Endothelial cell of umbilical vein (primary cell): ENCODE measurements at regions not wholly inside any gene's neighbourhood (a gene's known extent, or its start where the extent isn't known, plus 50 kb on each side); places are given as distances from the start of the nearest gene placed in this dataset.
"Not testable (repeated sequence)": the region's sequence is repeated elsewhere in the genome, so short reads cannot be mapped to it uniquely, and the experiment has no call there.

Source experiments
- BruUV-seq: library from RNA; stranded (reverse); fragments of 400-500 nt; replicated peaks from 2 replicates; lab custom pipeline; 2021; lab: Mats Ljungman, UMichigan
- CTCF ChIA-PET: fragments of 300-600, 350-600 bp; sonication (Branson Sonifier 250); formaldehyde crosslinking; loops from one replicate; lab custom pipeline; 2021; ENCODE audit warnings: antibody characterized with exemption, inconsistent platforms; lab: Charles Lee
- POLR2A ChIA-PET: fragments of 300-600, 350-600 bp; sonication (Branson Sonifier 250); formaldehyde crosslinking; loops from one replicate; lab custom pipeline; 2021; ENCODE audit warnings: antibody characterized with exemption, inconsistent platforms; lab: Charles Lee
- DNase-seq: peaks from one replicate; pipeline ENCODE4 v3.0.0-alpha.2; 2011; ENCODE audit warnings: low read depth, low spot score
- FAIRE-seq: peaks from 2 replicates; lab custom pipeline; 2011; peaks lifted over from hg19 to GRCh38; lab: Jason Lieb, UNC
- H2AFZ ChIP-seq: 2 replicates; pipeline ENCODE4 v1.6.0; 2012; ENCODE audit warnings: low read depth, low read length, control low read depth, inconsistent platforms
- H3K27ac ChIP-seq: 2 replicates; pipeline ENCODE4 v1.5.1; 2011; ENCODE audit warnings: low read depth, mild to moderate bottlenecking, control low read depth, low read length, moderate library complexity; ENCODE audit not compliant: insufficient read depth
- H3K27me3 ChIP-seq, 2 experiments: 2 replicates each; pipeline versions ENCODE4 v1.6.0 to v1.6.1; 2011; ENCODE audit warnings: low read length in 2 of 2, mixed read lengths in 1 of 2; ENCODE audit not compliant: control insufficient read depth in 2 of 2, insufficient read depth in 2 of 2
- H3K36me3 ChIP-seq, 2 experiments: 2 replicates in 1 of 2; 3 replicates in 1 of 2; pipeline ENCODE4 v1.5.1; 2011; ENCODE audit warnings: low read length in 2 of 2, mild to moderate bottlenecking in 1 of 2, moderate library complexity in 1 of 2; ENCODE audit not compliant: control insufficient read depth in 2 of 2, insufficient read depth in 2 of 2; ENCODE audit errors: extremely low read depth in 1 of 2
- H3K4me1 ChIP-seq: 3 replicates; pipeline ENCODE4 v1.5.1; 2011; ENCODE audit warnings: mild to moderate bottlenecking, low read length; ENCODE audit not compliant: control insufficient read depth, insufficient read depth; ENCODE audit errors: extremely low read depth
- H3K4me2 ChIP-seq: 2 replicates; pipeline ENCODE4 v1.6.1; 2011; ENCODE audit warnings: low read length, control low read depth, mixed read lengths; ENCODE audit not compliant: insufficient read depth
- H3K4me3 ChIP-seq, 3 experiments: fragments of 200-600 bp in 1 of 3; sonication (generic), shearing (Covaris generic) in 1 of 3; replicated peaks in 1 of 3; 2 replicates each; pipeline ENCODE4 v1.5.1; 2011 to 2016; ENCODE audit warnings: control low read depth in 3 of 3, low read length in 3 of 3, mild to moderate bottlenecking in 2 of 3, inconsistent platforms in 1 of 3, low read depth in 1 of 3, moderate library complexity in 1 of 3; ENCODE audit not compliant: insufficient read depth in 1 of 3
- H3K79me2 ChIP-seq: 2 replicates; pipeline ENCODE4 v1.6.0; 2012; ENCODE audit warnings: low read length, inconsistent platforms; ENCODE audit not compliant: control insufficient read depth, insufficient read depth
- H3K9ac ChIP-seq: replicated peaks from 2 replicates; pipeline ENCODE3; 2011; ENCODE audit warnings: low read length, control low read depth; ENCODE audit not compliant: insufficient read depth; ENCODE audit errors: extremely low read depth
- H3K9me1 ChIP-seq: replicated peaks from 3 replicates; pipeline ENCODE4 v1.6.0; 2011; ENCODE audit warnings: mild to moderate bottlenecking, low read length; ENCODE audit not compliant: control insufficient read depth, insufficient read depth; ENCODE audit errors: extremely low read depth
- H3K9me3 ChIP-seq: replicated peaks from 2 replicates; pipeline ENCODE4 v1.5.1; 2012; ENCODE audit warnings: low read length, inconsistent platforms; ENCODE audit not compliant: control insufficient read depth, insufficient read depth
- H4K20me1 ChIP-seq: replicated peaks from 2 replicates; pipeline ENCODE3; 2011; ENCODE audit warnings: mild to moderate bottlenecking, low read length; ENCODE audit not compliant: control insufficient read depth, insufficient read depth; ENCODE audit errors: extremely low read depth
- POLR2AphosphoS5 ChIP-seq: IDR thresholded peaks from 2 replicates; pipeline ENCODE4 v1.6.1; 2012; ENCODE audit warnings: low read depth, mild to moderate bottlenecking, control low read depth, low read length, moderate library complexity; ENCODE audit not compliant: insufficient read depth
- dilution Hi-C: fragments of 300-500 bp; cut with MboI; formaldehyde crosslinking; loops from one replicate; pipeline ENCODE4 v1.15.0; 2019; ENCODE audit warnings: low sequenced_read_pairs; ENCODE audit not compliant: extremely low pct_ligation_motif_present
- intact Hi-C: fragments of 100-400 bp; cut with micrococcal nuclease; formaldehyde crosslinking; loops from one replicate; pipeline ENCODE4 v1.10.0; 2022

GRCh38 chr3:104947943-104948342, 418.8 kb upstream of the ALCAM start:
- Histone ChIP-seq H3K4me1 (peaks cover 8% of the 10 kb centered on the region), H3K9me3 (no peaks in the 10 kb centered on the region), H4K20me1 (no peaks in the 10 kb centered on the region), H3K4me3 (no peak overlapping the region), H3K9me1 (no peaks in the 10 kb centered on the region), H3K36me3 (no peaks in the 10 kb centered on the region), H3K4me2 (no peak overlapping the region), H3K27ac (no peak overlapping the region), H2AFZ (no peak overlapping the region), H3K27me3 (no peaks in the 10 kb centered on the region), H3K9ac (no peak overlapping the region), H3K79me2 (no peaks in the 10 kb centered on the region)
- no peak for TF ChIP-seq POLR2AphosphoS5
- intact Hi-C loops: no loop called here
- dilution Hi-C loops: no loop called here
- no TSS peak for BruUV-seq
- no peak for DNase-seq
- ChIA-PET POLR2A (no interaction called here), CTCF (no interaction called here)
- FAIRE-seq: no peak

GRCh38 chr3:104949810-104950209, 416.9 kb upstream of the ALCAM start:
- FAIRE-seq, H2AFZ ChIP-seq, H3K4me1 ChIP-seq, POLR2A ChIA-PET, intact Hi-C loops, H3K4me2 ChIP-seq, H3K27me3 ChIP-seq, dilution Hi-C loops, H3K9me3 ChIP-seq, H3K4me3 ChIP-seq, DNase-seq, H3K36me3 ChIP-seq, H3K9ac ChIP-seq, H3K9me1 ChIP-seq, H3K79me2 ChIP-seq, H3K27ac ChIP-seq, H4K20me1 ChIP-seq, BruUV-seq: not testable (repeated sequence)
- CTCF ChIA-PET: interaction anchor here (2.7 kb wide), 1 partner anchor 14 kb away, joined by 7 read pairs; no protein-coding TSS in a partner anchor
